CD4-positive, alpha-beta T cell (primary cell): ENCODE measurements at regions not wholly inside any gene's neighbourhood (a gene's known extent, or its start where the extent isn't known, plus 50 kb on each side); places are given as distances from the start of the nearest gene placed in this dataset.

ENCODE experiments used
- ATAC-seq: fragments of 200-7000 bp; cut with Tn5 transposase; one replicate; pipeline ENCODE4 v1.10.0; 2022; ENCODE audit warnings: mild to moderate bottlenecking; ENCODE audit not compliant: poor library complexity
- CTCF ChIA-PET: fragments of 350-600 bp; sonication (Branson Sonifier 250); formaldehyde crosslinking; loops from one replicate; lab custom pipeline; 2021; ENCODE audit warnings: antibody characterized with exemption, inconsistent platforms; lab: Charles Lee
- POLR2A ChIA-PET: fragments of 350-600 bp; sonication (Branson Sonifier 250); formaldehyde crosslinking; loops from one replicate; lab custom pipeline; 2021; ENCODE audit warnings: antibody characterized with exemption, inconsistent platforms; lab: Charles Lee
- DNase-seq, 14 experiments: peaks; one replicate each; pipeline ENCODE4 v3.0.0-alpha.2; 2013 to 2020; ENCODE audit warnings: mixed read lengths in 2 of 14
- H3K27ac ChIP-seq, 2 donors: one replicate each; pipeline versions ENCODE4 v1.5.1 to v1.7.0; 2013; ENCODE audit warnings: low read length in 2 of 2, low read depth in 1 of 2, mild to moderate bottlenecking in 1 of 2
- H3K27me3 ChIP-seq, 2 experiments: 1 replicate in 1 of 2; 2 replicates in 1 of 2; pipeline versions ENCODE4 v1.6.1 to v1.7.0; 2013; ENCODE audit warnings: low read length in 2 of 2, control low read depth in 1 of 2, mild to moderate bottlenecking in 1 of 2, moderate library complexity in 1 of 2; ENCODE audit not compliant: insufficient read depth in 2 of 2, control insufficient read depth in 1 of 2
- H3K36me3 ChIP-seq: one replicate; pipeline ENCODE4 v1.6.1; 2013; ENCODE audit warnings: low read length, control low read depth; ENCODE audit not compliant: insufficient read depth
- H3K4me1 ChIP-seq: one replicate; pipeline ENCODE4 v1.6.1; 2013; ENCODE audit warnings: low read length, control low read depth; ENCODE audit not compliant: insufficient read depth
- H3K4me3 ChIP-seq: one replicate; pipeline ENCODE4 v1.5.1; 2013; ENCODE audit warnings: mild to moderate bottlenecking, low read length, moderate library complexity
- H3K9me3 ChIP-seq, 2 experiments: 1 replicate in 1 of 2; 2 replicates in 1 of 2; pipeline versions ENCODE4 v1.6.1 to v1.7.0; 2013; ENCODE audit warnings: low read length in 2 of 2, mild to moderate bottlenecking in 2 of 2, control low read depth in 1 of 2, moderate library complexity in 1 of 2; ENCODE audit not compliant: control insufficient read depth in 1 of 2, insufficient read depth in 1 of 2
- H3K27ac Mint-ChIP-seq: one replicate; pipeline ENCODE4 v1.8.0; 2020; ENCODE audit warnings: mixed read lengths
- H3K27me3 Mint-ChIP-seq: one replicate; pipeline ENCODE4 v1.8.0; 2021; ENCODE audit warnings: mixed read lengths
- H3K36me3 Mint-ChIP-seq: one replicate; pipeline ENCODE4 v1.8.0; 2021; ENCODE audit warnings: low read depth, mixed read lengths
- H3K4me1 Mint-ChIP-seq: one replicate; pipeline ENCODE4 v1.8.0; 2021; ENCODE audit warnings: low read depth, mixed read lengths
- H3K4me3 Mint-ChIP-seq: one replicate; pipeline ENCODE4 v1.8.0; 2020; ENCODE audit warnings: mild to moderate bottlenecking, mixed read lengths
- H3K9me3 Mint-ChIP-seq: one replicate; pipeline ENCODE4 v1.8.0; 2020; ENCODE audit warnings: mixed read lengths
- intact Hi-C, 2 experiments: fragments of 100-400 bp; cut with DNase I in 1 of 2; cut with micrococcal nuclease in 1 of 2; formaldehyde crosslinking; loops; one replicate each; pipeline versions ENCODE4 v1.15.1 to v1.9.0; 2023 to 2025; cut with DNase I, micrococcal nuclease
- TF ChIP-seq, protein P1 (sequence below): fragments of 200-600 bp; IDR thresholded peaks from one replicate; pipeline ENCODE4 v1.8.0; 2022; ENCODE audit warnings: antibody characterized with exemption, mild to moderate bottlenecking

DNA sequence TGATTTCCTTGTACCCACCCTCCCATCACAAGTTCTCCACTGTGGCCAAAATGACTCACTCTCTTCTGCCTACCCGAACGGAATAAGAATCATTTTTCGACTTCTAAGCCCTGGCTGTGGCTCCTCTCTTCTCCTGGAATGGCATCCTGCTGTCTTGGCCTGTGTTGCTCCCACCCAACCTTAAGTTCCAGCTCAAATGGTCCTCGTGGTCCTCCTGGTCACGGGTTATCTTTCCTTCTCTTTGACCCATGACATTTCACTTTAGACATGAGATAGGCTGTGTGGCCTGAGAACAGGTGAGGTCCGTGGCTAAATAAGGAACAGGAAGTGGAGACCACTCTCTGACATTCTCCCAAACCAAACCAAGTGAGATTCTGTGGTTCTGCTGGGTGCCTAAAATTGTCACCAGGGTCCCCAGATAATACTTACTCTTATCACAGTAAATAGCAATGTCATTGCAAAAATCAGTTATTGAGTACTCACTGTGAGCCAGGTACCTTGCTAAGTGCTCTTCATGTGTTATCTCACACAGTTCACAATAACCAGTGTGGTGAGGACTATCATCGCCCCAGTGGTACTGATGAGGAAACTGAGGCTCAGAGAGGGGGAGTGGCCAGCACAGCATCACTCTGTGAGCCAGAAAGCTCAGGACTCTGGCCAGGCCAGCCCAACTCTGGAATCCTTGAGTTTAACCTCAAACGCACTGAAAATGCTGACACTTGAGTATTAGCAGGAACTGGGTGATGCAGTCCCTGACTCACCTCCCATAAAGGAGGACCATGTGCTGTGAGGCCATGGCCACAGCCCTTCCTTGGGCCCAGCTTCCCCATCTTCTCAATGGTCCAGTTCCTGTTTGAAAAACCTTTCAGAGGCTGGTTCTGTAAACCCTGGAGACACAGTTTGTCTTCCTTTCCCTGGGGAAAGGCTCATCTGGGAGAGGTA lies 74.8 kb upstream of the SIRPA start:
- peak in 2 of 14 experiments; percentile 58 to 67 for DNase-seq
- TF ChIP-seq, protein P1, sequence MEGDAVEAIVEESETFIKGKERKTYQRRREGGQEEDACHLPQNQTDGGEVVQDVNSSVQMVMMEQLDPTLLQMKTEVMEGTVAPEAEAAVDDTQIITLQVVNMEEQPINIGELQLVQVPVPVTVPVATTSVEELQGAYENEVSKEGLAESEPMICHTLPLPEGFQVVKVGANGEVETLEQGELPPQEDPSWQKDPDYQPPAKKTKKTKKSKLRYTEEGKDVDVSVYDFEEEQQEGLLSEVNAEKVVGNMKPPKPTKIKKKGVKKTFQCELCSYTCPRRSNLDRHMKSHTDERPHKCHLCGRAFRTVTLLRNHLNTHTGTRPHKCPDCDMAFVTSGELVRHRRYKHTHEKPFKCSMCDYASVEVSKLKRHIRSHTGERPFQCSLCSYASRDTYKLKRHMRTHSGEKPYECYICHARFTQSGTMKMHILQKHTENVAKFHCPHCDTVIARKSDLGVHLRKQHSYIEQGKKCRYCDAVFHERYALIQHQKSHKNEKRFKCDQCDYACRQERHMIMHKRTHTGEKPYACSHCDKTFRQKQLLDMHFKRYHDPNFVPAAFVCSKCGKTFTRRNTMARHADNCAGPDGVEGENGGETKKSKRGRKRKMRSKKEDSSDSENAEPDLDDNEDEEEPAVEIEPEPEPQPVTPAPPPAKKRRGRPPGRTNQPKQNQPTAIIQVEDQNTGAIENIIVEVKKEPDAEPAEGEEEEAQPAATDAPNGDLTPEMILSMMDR = no peak
- CTCF ChIA-PET = no interaction called here
- Mint-ChIP-seq H3K9me3 (peaks cover 22% of the 10 kb centered on the region), H3K4me1 (peaks cover 20% of the 10 kb centered on the region), H3K36me3 (peaks cover 10% of the 10 kb centered on the region), H3K27me3 (peaks cover 61% of the 10 kb centered on the region), H3K27ac (no peak overlapping the region), H3K4me3 (no peak overlapping the region)
- H3K36me3 ChIP-seq = no peaks in the 10 kb centered on the region
- H3K9me3 ChIP-seq = peaks cover 20 to 25% of the 10 kb centered on the region in 2 experiments
- no peak overlapping the region for H3K27ac ChIP-seq
- no peak overlapping the region for H3K4me3 ChIP-seq
- POLR2A ChIA-PET = no interaction called here
- ATAC-seq = no peak
- peaks cover 14 to 28% of the 10 kb centered on the region in 2 experiments for H3K27me3 ChIP-seq
- intact Hi-C loops = no loop called here
- H3K4me1 ChIP-seq = peaks cover 16% of the 10 kb centered on the region

DNA sequence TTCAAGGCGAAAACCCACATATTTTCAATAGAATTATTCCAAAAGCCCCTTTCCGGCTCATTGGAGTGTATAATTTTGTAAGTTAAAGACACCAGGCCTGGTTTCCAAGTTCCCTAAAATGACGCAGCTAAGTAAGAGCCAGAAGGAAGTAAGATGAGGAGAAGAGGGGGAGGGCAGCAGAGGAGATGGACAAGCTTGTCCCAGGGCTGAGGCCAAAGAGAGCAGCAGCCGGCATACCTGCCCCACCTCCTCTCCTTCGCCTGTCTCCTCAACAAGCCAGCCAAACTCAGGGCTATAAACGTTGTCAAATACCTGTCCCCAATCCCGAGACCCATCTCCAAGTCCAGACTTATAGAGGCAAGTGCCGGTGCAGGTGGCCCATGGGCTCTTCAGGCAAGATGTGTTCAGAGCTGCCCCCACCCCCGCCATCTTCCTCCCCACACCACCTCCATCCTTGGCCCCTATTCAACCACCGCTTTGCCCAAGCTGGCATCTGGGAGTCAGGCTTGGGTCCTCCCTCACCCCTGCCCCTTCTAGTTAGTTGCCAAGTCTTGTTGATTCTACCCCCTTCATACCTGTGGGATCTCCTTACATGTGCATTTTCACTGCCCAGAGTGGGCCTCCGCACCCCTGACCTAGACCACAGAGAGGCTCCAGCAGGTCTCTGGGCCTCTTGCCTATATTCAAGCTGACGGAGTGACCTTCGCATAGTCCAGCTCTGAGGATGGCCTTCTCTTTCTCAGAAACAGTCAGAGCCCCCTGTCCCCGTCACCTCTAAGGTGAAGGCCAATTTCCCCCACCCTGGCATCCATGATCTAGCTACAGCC lies 75.7 kb upstream of the SIRPA start:
- H3K27me3 Mint-ChIP-seq = peaks cover 67% of the 10 kb centered on the region
- CTCF ChIA-PET = no interaction called here
- ATAC-seq = no peak

DNA sequence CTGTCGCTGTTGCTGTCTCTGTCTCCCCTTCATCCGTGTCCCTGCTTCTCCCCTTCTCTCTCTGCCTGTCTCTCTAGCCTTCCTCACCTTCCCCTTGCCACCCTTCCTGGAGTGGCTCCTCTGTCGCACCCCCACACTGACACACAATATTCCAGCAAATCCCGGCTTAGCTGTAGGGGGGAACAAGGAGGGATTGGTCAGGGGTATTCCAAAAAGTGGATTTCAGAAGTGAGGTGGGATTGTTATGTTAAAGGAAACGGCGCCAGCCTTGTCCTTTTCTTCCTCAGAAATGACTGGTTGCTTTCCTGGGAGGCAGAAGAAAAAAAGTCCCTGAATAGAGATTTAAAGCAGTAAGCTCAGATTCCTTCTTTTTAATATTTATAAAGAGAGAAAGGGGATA lies 76.3 kb upstream of the SIRPA start:
- POLR2A ChIA-PET = no interaction called here
- H3K27ac ChIP-seq = no peak overlapping the region
- DNase-seq = no peak

More for the DNA sequence above, 75.7 kb upstream of the SIRPA start:
- intact Hi-C loops = no loop called here
- Histone ChIP-seq H3K9me3 (peaks cover 20 to 25% of the 10 kb centered on the region in 2 experiments), H3K4me1 (peaks cover 16% of the 10 kb centered on the region), H3K4me3 (no peak overlapping the region), H3K36me3 (no peaks in the 10 kb centered on the region), H3K27ac (no peak overlapping the region), H3K27me3 (peaks cover 14 to 30% of the 10 kb centered on the region in 2 experiments)
- TF ChIP-seq, protein P1 = no peak
- H3K4me1 Mint-ChIP-seq = peaks cover 20% of the 10 kb centered on the region
- H3K9me3 Mint-ChIP-seq = peaks cover 21% of the 10 kb centered on the region
- POLR2A ChIA-PET = no interaction called here
- DNase-seq = peak in 1 of 14 experiments; percentile 38
- no peak overlapping the region for H3K4me3 Mint-ChIP-seq
- H3K27ac Mint-ChIP-seq = no peak overlapping the region
- H3K36me3 Mint-ChIP-seq = peaks cover 10% of the 10 kb centered on the region

More for the DNA sequence above, 76.3 kb upstream of the SIRPA start:
- TF ChIP-seq, protein P1 = no peak
- no peak for ATAC-seq
- H3K4me3 ChIP-seq = no peak overlapping the region
- Mint-ChIP-seq H3K4me1 (peaks cover 20% of the 10 kb centered on the region), H3K36me3 (peaks cover 10% of the 10 kb centered on the region), H3K9me3 (peaks cover 17% of the 10 kb centered on the region), H3K27ac (no peak overlapping the region), H3K4me3 (no peak overlapping the region), H3K27me3 (peaks cover 68% of the 10 kb centered on the region)
- intact Hi-C loops = no loop called here
- no peaks in the 10 kb centered on the region for H3K36me3 ChIP-seq
- CTCF ChIA-PET = no interaction called here
- peaks cover 16% of the 10 kb centered on the region for H3K4me1 ChIP-seq
- H3K27me3 ChIP-seq = peaks cover 14 to 30% of the 10 kb centered on the region in 2 experiments
- peaks cover 20 to 22% of the 10 kb centered on the region in 2 experiments for H3K9me3 ChIP-seq
